Calu3 (cell line): ENCODE measurements at regions not wholly inside any gene's neighbourhood (a gene's known extent, or its start where the extent isn't known, plus 50 kb on each side); places are given as distances from the start of the nearest gene placed in this dataset.

Experiments used
- BruUV-seq: library from RNA; stranded (reverse); fragments of 400-500 nt; replicated peaks from 2 replicates; lab custom pipeline; 2021; lab: Mats Ljungman, UMichigan
- CTCF ChIA-PET: fragments of 300-600 bp; sonication (Branson Sonifier 250); formaldehyde crosslinking; loops from one replicate; lab custom pipeline; 2022; ENCODE audit warnings: antibody characterized with exemption; lab: Charles Lee
- DNase-seq: peaks from one replicate; pipeline ENCODE4 v3.0.0; 2022
- H3K27ac Mint-ChIP-seq: one replicate; pipeline ENCODE4 v1.8.0; 2022; ENCODE audit warnings: mixed read lengths; ENCODE audit not compliant: unreplicated experiment
- H3K27me3 Mint-ChIP-seq: one replicate; pipeline ENCODE4 v1.8.0; 2022; ENCODE audit warnings: mixed read lengths; ENCODE audit not compliant: unreplicated experiment
- H3K36me3 Mint-ChIP-seq: one replicate; pipeline ENCODE4 v1.8.0; 2022; ENCODE audit warnings: mild to moderate bottlenecking, moderate library complexity, mixed read lengths; ENCODE audit not compliant: insufficient read depth, unreplicated experiment
- H3K4me1 Mint-ChIP-seq: one replicate; pipeline ENCODE4 v1.8.0; 2022; ENCODE audit warnings: mild to moderate bottlenecking, low read depth, mixed read lengths; ENCODE audit not compliant: unreplicated experiment
- H3K4me3 Mint-ChIP-seq: one replicate; pipeline ENCODE4 v1.8.0; 2022; ENCODE audit warnings: mild to moderate bottlenecking, low read depth, moderate library complexity, mixed read lengths; ENCODE audit not compliant: unreplicated experiment
- H3K9me3 Mint-ChIP-seq: one replicate; pipeline ENCODE4 v1.8.0; 2022; ENCODE audit warnings: low read depth, mixed read lengths; ENCODE audit not compliant: unreplicated experiment
- CTCF ChIP-seq: fragments of 200-600 bp; IDR thresholded peaks from one replicate; pipeline ENCODE4 v1.8.0; 2022; ENCODE audit warnings: antibody characterized with exemption; ENCODE audit not compliant: unreplicated experiment
- intact Hi-C: fragments of 100-400 bp; cut with micrococcal nuclease; formaldehyde crosslinking; loops from one replicate; pipeline ENCODE4 v1.10.0; 2022; ENCODE audit not compliant: unreplicated experiment

GRCh38 chr2:145829931-145830330 lies 1310.0 kb upstream of the ZEB2 start:
- Mint-ChIP-seq H3K4me3 (no peak overlapping the region), H3K9me3 (peaks cover 9% of the 10 kb centered on the region), H3K27me3 (no peaks in the 10 kb centered on the region), H3K4me1 (no peaks in the 10 kb centered on the region), H3K36me3 (no peaks in the 10 kb centered on the region), H3K27ac (no peak overlapping the region)
- intact Hi-C loops = no loop called here
- TF ChIP-seq CTCF = no peak
- CTCF ChIA-PET = no interaction called here
- no TSS peak for BruUV-seq
- no peak for DNase-seq

- H3K9me3 Mint-ChIP-seq = peaks cover 9% of the 10 kb centered on the region
- CTCF ChIA-PET = interaction anchor here (0.9 kb wide), 1 partner anchor 143 kb away, joined by 4 read pairs; no protein-coding TSS in a partner anchor
- no peak overlapping the region for H3K4me3 Mint-ChIP-seq
- BruUV-seq = no TSS peak
- no peak for DNase-seq
- intact Hi-C loops = no loop called here
- peaks cover 8% of the 10 kb centered on the region for H3K4me1 Mint-ChIP-seq
- H3K36me3 Mint-ChIP-seq = no peaks in the 10 kb centered on the region
- no peaks in the 10 kb centered on the region for H3K27me3 Mint-ChIP-seq
- H3K27ac Mint-ChIP-seq = no peak overlapping the region
- no peak for TF ChIP-seq CTCF
Measured at GRCh38 chr2:145827235-145827634, 1307.3 kb upstream of the ZEB2 start.

- no peaks in the 10 kb centered on the region for H3K27me3 Mint-ChIP-seq
- no TSS peak for BruUV-seq
- peaks cover 8% of the 10 kb centered on the region for H3K4me1 Mint-ChIP-seq
- intact Hi-C loops = no loop called here
- H3K36me3 Mint-ChIP-seq = no peaks in the 10 kb centered on the region
- TF ChIP-seq CTCF = no peak
- peaks cover 9% of the 10 kb centered on the region for H3K9me3 Mint-ChIP-seq
- H3K4me3 Mint-ChIP-seq = no peak overlapping the region
- H3K27ac Mint-ChIP-seq = no peak overlapping the region
- no peak for DNase-seq
- CTCF ChIA-PET = no interaction called here
Measured at GRCh38 chr2:145824384-145824783, 1304.5 kb upstream of the ZEB2 start.

- intact Hi-C loops = no loop called here
Measured at GRCh38 chr2:145822892-145823534, 1303.1 kb upstream of the ZEB2 start.

More at GRCh38 chr2:145822892-145823534, 1303.1 kb upstream of the ZEB2 start:
- CTCF ChIA-PET = no interaction called here
- BruUV-seq = no TSS peak
- Mint-ChIP-seq H3K27ac (no peak overlapping the region), H3K36me3 (no peaks in the 10 kb centered on the region), H3K4me3 (no peak overlapping the region), H3K9me3 (peaks cover 6% of the 10 kb centered on the region), H3K27me3 (no peaks in the 10 kb centered on the region), H3K4me1 (peaks cover 8% of the 10 kb centered on the region)
- no peak for DNase-seq
- no peak for TF ChIP-seq CTCF
